ENCODE measurements at regions not wholly inside any gene's neighbourhood (a gene's known extent, or its start where the extent isn't known, plus 50 kb on each side); places are given as distances from the start of the nearest gene placed in this dataset.

- H3K27ac Mint-ChIP-seq = no peak overlapping the region
- no peaks in the 10 kb centered on the region for H3K27me3 Mint-ChIP-seq (ENCODE audit: low read depth)
- no peak for DNase-seq (ENCODE audit: low spot score in 2 of 2, unreplicated experiment in 2 of 2)
Observed at GRCh38 chr4:18138076-18138665, 116.6 kb upstream of the LCORL start.

GRCh38 chr4:18134111-18134510 lies 112.6 kb upstream of the LCORL start:
- Mint-ChIP-seq H3K27me3 (ENCODE audit: low read depth) (no peaks in the 10 kb centered on the region), H3K4me1 (no peaks in the 10 kb centered on the region), H3K36me3 (no peaks in the 10 kb centered on the region), H3K4me3 (no peak overlapping the region), H3K27ac (no peak overlapping the region), H3K9me3 (peaks cover 16% of the 10 kb centered on the region)
- TF ChIP-seq CTCF (IDR thresholded peaks at IDR 0.05; ENCODE audit: unreplicated experiment) = no peak
- DNase-seq (ENCODE audit: low spot score in 2 of 2, unreplicated experiment in 2 of 2) = no peak

More at GRCh38 chr4:18138076-18138665, 116.6 kb upstream of the LCORL start:
- H3K4me1 Mint-ChIP-seq = no peaks in the 10 kb centered on the region
- no peaks in the 10 kb centered on the region for H3K36me3 Mint-ChIP-seq
- peaks cover 16% of the 10 kb centered on the region for H3K9me3 Mint-ChIP-seq
- no peak for TF ChIP-seq CTCF (IDR thresholded peaks at IDR 0.05; ENCODE audit: unreplicated experiment)
- no peak overlapping the region for H3K4me3 Mint-ChIP-seq

- Mint-ChIP-seq H3K9me3 (peaks cover 4% of the 10 kb centered on the region), H3K27me3 (ENCODE audit: low read depth) (no peaks in the 10 kb centered on the region), H3K27ac (no peak overlapping the region), H3K4me3 (no peak overlapping the region), H3K4me1 (no peaks in the 10 kb centered on the region), H3K36me3 (no peaks in the 10 kb centered on the region)
- TF ChIP-seq CTCF (IDR thresholded peaks at IDR 0.05; ENCODE audit: unreplicated experiment) = no peak
- DNase-seq (ENCODE audit: low spot score in 2 of 2, unreplicated experiment in 2 of 2) = no peak
Observed at GRCh38 chr4:18130256-18130655, 108.7 kb upstream of the LCORL start.

DNA sequence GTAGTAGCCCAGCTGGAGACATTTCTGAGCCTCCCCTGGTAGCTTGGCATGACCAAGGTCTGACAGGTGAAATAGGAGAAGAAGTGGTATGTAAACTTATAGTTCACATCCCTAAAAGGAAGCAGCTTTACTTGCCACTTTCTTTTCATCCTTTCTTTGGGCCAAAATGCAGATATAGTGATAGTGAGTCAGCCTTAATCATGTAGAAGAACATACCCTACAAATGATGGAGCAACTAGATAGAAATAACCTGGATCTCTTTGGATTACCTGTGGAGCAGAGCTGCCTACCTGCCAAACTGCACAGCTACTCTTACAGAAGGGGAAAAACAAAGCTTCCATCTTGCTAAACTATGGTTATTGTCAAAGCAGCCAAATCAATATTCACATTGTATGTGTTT lies 106.7 kb upstream of the LCORL start:
- H3K27ac Mint-ChIP-seq = no peak overlapping the region
- H3K4me1 Mint-ChIP-seq = no peaks in the 10 kb centered on the region
- H3K36me3 Mint-ChIP-seq = no peaks in the 10 kb centered on the region
- no peak for TF ChIP-seq CTCF (IDR thresholded peaks at IDR 0.05; ENCODE audit: unreplicated experiment)
- no peak overlapping the region for H3K4me3 Mint-ChIP-seq
- DNase-seq (ENCODE audit: low spot score in 2 of 2, unreplicated experiment in 2 of 2) = no peak
- H3K9me3 Mint-ChIP-seq = no peaks in the 10 kb centered on the region
- H3K27me3 Mint-ChIP-seq (ENCODE audit: low read depth) = peaks cover 2% of the 10 kb centered on the region

DNA sequence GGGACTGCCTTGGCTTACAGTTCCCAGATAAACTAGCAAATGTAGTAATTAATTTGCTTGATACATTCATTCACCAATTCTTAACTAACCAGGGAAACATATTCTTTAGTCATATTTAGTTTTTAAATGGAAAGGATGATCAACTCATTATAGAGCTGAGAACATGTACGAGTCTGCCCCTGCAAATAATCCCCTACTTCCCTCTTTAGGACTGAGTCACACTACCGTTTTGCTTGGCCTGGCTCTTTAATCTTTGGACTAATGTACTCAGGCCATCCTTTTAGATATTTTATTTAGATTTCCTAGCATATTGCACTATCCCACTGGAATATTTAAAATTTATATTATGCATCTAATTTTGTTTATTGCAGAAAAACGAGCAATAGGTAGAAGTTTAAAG lies 105.5 kb upstream of the LCORL start:
- Mint-ChIP-seq H3K27me3 (ENCODE audit: low read depth) (peaks cover 2% of the 10 kb centered on the region), H3K9me3 (no peaks in the 10 kb centered on the region), H3K27ac (no peak overlapping the region), H3K4me1 (no peaks in the 10 kb centered on the region), H3K4me3 (no peak overlapping the region), H3K36me3 (no peaks in the 10 kb centered on the region)
- DNase-seq (ENCODE audit: low spot score in 2 of 2, unreplicated experiment in 2 of 2) = no peak
- TF ChIP-seq CTCF (IDR thresholded peaks at IDR 0.05; ENCODE audit: unreplicated experiment) = no peak
